ENCODE measurements at regions not wholly inside any gene's neighbourhood (a gene's known extent, or its start where the extent isn't known, plus 50 kb on each side); places are given as distances from the start of the nearest gene placed in this dataset.

GRCh38 chr7:116148626-116149025, 61.7 kb upstream of the TES start:
- H3K27me3 ChIP-seq (ENCODE audit: insufficient read depth): peaks cover 57% of the 10 kb centered on the region
- 11% methylated on average over 8 of the region's 8 CpGs for WGBS (ENCODE audit: low lambda C conversion rate)
- DNase-seq: no peak
- no peak overlapping the region for H3K4me3 ChIP-seq (ENCODE audit: low read depth in 2 of 2, low read length in 1 of 2)
- H4K20me1 ChIP-seq (ENCODE audit: insufficient read depth): no peaks in the 10 kb centered on the region
- H3K9me3 ChIP-seq: no peaks in the 10 kb centered on the region
- no peaks in the 10 kb centered on the region for H3F3A ChIP-seq (replicated peaks; ENCODE audit: insufficient read depth)
- H3K9me2 ChIP-seq: no peaks in the 10 kb centered on the region
- no peak overlapping the region for H3K4me2 ChIP-seq
- no peaks in the 10 kb centered on the region for H3K36me3 ChIP-seq (replicated peaks in 1 of 2; ENCODE audit: control insufficient read depth in 1 of 2, insufficient read depth in 2 of 2, low read length in 1 of 2)
- H3K79me2 ChIP-seq (ENCODE audit: insufficient read depth): no peaks in the 10 kb centered on the region
- no peak overlapping the region for H3K9ac ChIP-seq
- TF ChIP-seq FOXM1 (IDR thresholded peaks at IDR 0.05; ENCODE audit: low read depth): no peak
- no peak for TF ChIP-seq USF2 (IDR thresholded peaks at IDR 0.05; ENCODE audit: borderline replicate concordance, low read depth, low read length)
- POLR2A ChIA-PET: no interaction called here
- H3K4me1 ChIP-seq (ENCODE audit: control insufficient read depth in 1 of 2, insufficient read depth in 2 of 2, low read depth in 1 of 2, low read length in 1 of 2): no peaks in the 10 kb centered on the region
- H2AFZ ChIP-seq (ENCODE audit: low read depth): no peak overlapping the region
- CTCF ChIA-PET: interaction anchor here (1.1 to 2.0 kb wide), 3 partner anchors 10 to 84 kb away, joined by 3 to 9 read pairs (median 3); no protein-coding TSS in a partner anchor
- no peak overlapping the region for H3K27ac ChIP-seq (ENCODE audit: low read depth in 2 of 2, low read length in 1 of 2)

GRCh38 chr7:116150588-116150987, 59.8 kb upstream of the TES start:
- Histone ChIP-seq H4K20me1 (ENCODE audit: insufficient read depth) (no peaks in the 10 kb centered on the region), H3K27ac (ENCODE audit: low read depth in 2 of 2, low read length in 1 of 2) (no peak overlapping the region), H3K4me2 (no peak overlapping the region), H3K4me1 (ENCODE audit: control insufficient read depth in 1 of 2, insufficient read depth in 2 of 2, low read depth in 1 of 2, low read length in 1 of 2) (no peaks in the 10 kb centered on the region), H3K27me3 (ENCODE audit: insufficient read depth) (peaks cover 41% of the 10 kb centered on the region), H2AFZ (ENCODE audit: low read depth) (no peak overlapping the region), H3K9ac (no peak overlapping the region), H3F3A (replicated peaks; ENCODE audit: insufficient read depth) (no peaks in the 10 kb centered on the region), H3K36me3 (replicated peaks in 1 of 2; ENCODE audit: control insufficient read depth in 1 of 2, insufficient read depth in 2 of 2, low read length in 1 of 2) (no peaks in the 10 kb centered on the region), H3K79me2 (ENCODE audit: insufficient read depth) (no peaks in the 10 kb centered on the region), H3K9me3 (no peaks in the 10 kb centered on the region), H3K9me2 (no peaks in the 10 kb centered on the region), H3K4me3 (ENCODE audit: low read depth in 2 of 2, low read length in 1 of 2) (no peak overlapping the region)
- no peak for DNase-seq
- 9% methylated on average over 1 of the region's 1 CpG for WGBS (ENCODE audit: low lambda C conversion rate)
- CTCF ChIA-PET: interaction anchor here (1.0 kb wide), 1 partner anchor 14 kb away, joined by 3 read pairs; no protein-coding TSS in a partner anchor
- TF ChIP-seq USF1 (IDR thresholded peaks at IDR 0.05; ENCODE audit: borderline replicate concordance, low read depth): no peak
- TF ChIP-seq TCF12 (IDR thresholded peaks at IDR 0.05): no peak
- POLR2A ChIA-PET: no interaction called here

- no peak overlapping the region for H2AFZ ChIP-seq (ENCODE audit: low read depth)
- no peaks in the 10 kb centered on the region for H4K20me1 ChIP-seq (ENCODE audit: insufficient read depth)
- WGBS (ENCODE audit: low lambda C conversion rate): 18% methylated on average over 2 of the region's 2 CpGs
- H3K27me3 ChIP-seq (ENCODE audit: insufficient read depth): peaks cover 49% of the 10 kb centered on the region
- H3K27ac ChIP-seq (ENCODE audit: low read depth in 2 of 2, low read length in 1 of 2): no peak overlapping the region
- no peak for TF ChIP-seq YY1 (IDR thresholded peaks at IDR 0.05; ENCODE audit: low read depth)
- TF ChIP-seq IRF3 (IDR thresholded peaks at IDR 0.05; ENCODE audit: low read depth, low read length): no peak
- POLR2A ChIA-PET: no interaction called here
- H3K4me2 ChIP-seq: no peak overlapping the region
- CTCF ChIA-PET: interaction anchor here (1.1 to 2.1 kb wide), 9 partner anchors 14 to 446 kb away, joined by 3 to 12 read pairs (median 5); no protein-coding TSS in a partner anchor
- H3K36me3 ChIP-seq (replicated peaks in 1 of 2; ENCODE audit: control insufficient read depth in 1 of 2, insufficient read depth in 2 of 2, low read length in 1 of 2): no peaks in the 10 kb centered on the region
- DNase-seq: no peak
- no peak overlapping the region for H3K9ac ChIP-seq
- no peak overlapping the region for H3K4me3 ChIP-seq (ENCODE audit: low read depth in 2 of 2, low read length in 1 of 2)
- H3K79me2 ChIP-seq (ENCODE audit: insufficient read depth): no peaks in the 10 kb centered on the region
- no peaks in the 10 kb centered on the region for H3F3A ChIP-seq (replicated peaks; ENCODE audit: insufficient read depth)
- no peaks in the 10 kb centered on the region for H3K4me1 ChIP-seq (ENCODE audit: control insufficient read depth in 1 of 2, insufficient read depth in 2 of 2, low read depth in 1 of 2, low read length in 1 of 2)
- H3K9me3 ChIP-seq: no peaks in the 10 kb centered on the region
- no peaks in the 10 kb centered on the region for H3K9me2 ChIP-seq
Measured at GRCh38 chr7:116152276-116152675, 58.1 kb upstream of the TES start.
